ENCODE measurements at regions not wholly inside any gene's neighbourhood (a gene's known extent, or its start where the extent isn't known, plus 50 kb on each side); places are given as distances from the start of the nearest gene placed in this dataset.

DNA sequence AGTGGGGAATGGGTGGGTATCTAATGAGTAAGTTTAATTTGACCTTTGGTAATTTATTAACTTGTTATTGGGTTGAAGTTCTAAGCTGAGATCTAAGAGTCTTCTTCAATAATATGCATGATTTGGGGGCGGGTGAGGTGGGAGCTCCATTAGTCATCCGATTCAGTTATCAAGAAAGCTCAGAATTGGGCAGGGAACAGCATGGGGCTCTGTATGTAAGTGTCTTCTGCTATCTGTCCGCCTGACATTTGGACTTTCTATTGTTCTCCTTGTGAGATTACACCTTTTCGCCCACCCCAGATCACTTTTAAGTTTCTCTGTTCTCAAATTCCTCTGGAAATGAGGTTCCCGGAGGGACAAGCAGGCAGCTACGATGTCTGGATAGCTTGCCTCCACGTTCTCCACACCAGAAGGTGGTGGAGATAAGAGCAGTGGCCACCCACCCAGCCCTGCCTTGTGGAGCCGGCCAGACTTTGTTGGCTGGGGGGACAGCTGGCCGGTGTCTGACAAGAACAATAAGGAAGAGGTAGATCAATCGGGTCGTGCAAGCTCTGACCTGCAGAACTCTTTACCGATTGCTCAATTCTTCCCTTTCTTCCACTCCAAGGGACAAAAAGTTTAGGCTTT is 75.5 kb upstream of the GATA6 start:
- Histone ChIP-seq H3K9me1 (ENCODE audit: control insufficient read depth, extremely low read depth, insufficient read depth, low read length) (no peaks in the 10 kb centered on the region), H3K4me3 (ENCODE audit: control insufficient read depth in 2 of 3, extremely low read depth in 1 of 3, insufficient read depth in 2 of 3, low read depth in 1 of 3, low read length in 3 of 3) (no peak overlapping the region), H4K20me1 (ENCODE audit: control insufficient read depth, extremely low read depth, insufficient read depth, low read length) (no peaks in the 10 kb centered on the region), H3K36me3 (ENCODE audit: control insufficient read depth in 2 of 2, extremely low read depth in 1 of 2, insufficient read depth in 2 of 2, low read length in 2 of 2) (no peaks in the 10 kb centered on the region), H3K79me2 (ENCODE audit: control insufficient read depth, insufficient read depth, low read length) (no peaks in the 10 kb centered on the region), H3K4me2 (ENCODE audit: control insufficient read depth, extremely low read depth, insufficient read depth, low read depth, low read length) (no peak overlapping the region), H3K27me3 (ENCODE audit: control insufficient read depth, extremely low read depth, insufficient read depth, low read length) (peaks cover 7% of the 10 kb centered on the region), H3K4me1 (ENCODE audit: control insufficient read depth, extremely low read depth, insufficient read depth, low read length) (no peaks in the 10 kb centered on the region), H3K27ac (ENCODE audit: control insufficient read depth, insufficient read depth, low read length) (no peak overlapping the region), H3K9ac (ENCODE audit: control insufficient read depth, extremely low read depth, insufficient read depth, low read length) (no peak overlapping the region), H3K9me3 (ENCODE audit: control insufficient read depth, low read depth, low read length) (no peaks in the 10 kb centered on the region), H2AFZ (ENCODE audit: control insufficient read depth, low read length) (no peak overlapping the region)
- dilution Hi-C loops (cut with MboI; ENCODE audit: extremely low pct_ligation_motif_present, low sequenced_read_pairs) = no loop called here
- DNase-seq (ENCODE audit: low read depth, low spot score) (no peak), FAIRE-seq (no peak)
- TF ChIP-seq, protein P1, sequence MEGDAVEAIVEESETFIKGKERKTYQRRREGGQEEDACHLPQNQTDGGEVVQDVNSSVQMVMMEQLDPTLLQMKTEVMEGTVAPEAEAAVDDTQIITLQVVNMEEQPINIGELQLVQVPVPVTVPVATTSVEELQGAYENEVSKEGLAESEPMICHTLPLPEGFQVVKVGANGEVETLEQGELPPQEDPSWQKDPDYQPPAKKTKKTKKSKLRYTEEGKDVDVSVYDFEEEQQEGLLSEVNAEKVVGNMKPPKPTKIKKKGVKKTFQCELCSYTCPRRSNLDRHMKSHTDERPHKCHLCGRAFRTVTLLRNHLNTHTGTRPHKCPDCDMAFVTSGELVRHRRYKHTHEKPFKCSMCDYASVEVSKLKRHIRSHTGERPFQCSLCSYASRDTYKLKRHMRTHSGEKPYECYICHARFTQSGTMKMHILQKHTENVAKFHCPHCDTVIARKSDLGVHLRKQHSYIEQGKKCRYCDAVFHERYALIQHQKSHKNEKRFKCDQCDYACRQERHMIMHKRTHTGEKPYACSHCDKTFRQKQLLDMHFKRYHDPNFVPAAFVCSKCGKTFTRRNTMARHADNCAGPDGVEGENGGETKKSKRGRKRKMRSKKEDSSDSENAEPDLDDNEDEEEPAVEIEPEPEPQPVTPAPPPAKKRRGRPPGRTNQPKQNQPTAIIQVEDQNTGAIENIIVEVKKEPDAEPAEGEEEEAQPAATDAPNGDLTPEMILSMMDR (optimal IDR thresholded peaks at IDR 0.05 in 1 of 3, IDR thresholded peaks at IDR 0.05 in 1 of 3, conservative IDR thresholded peaks at IDR 0.05 in 1 of 3; ENCODE audit: extremely low read depth in 1 of 3, insufficient read depth in 2 of 3, low read length in 3 of 3) = no peak
- no peak for TF ChIP-seq EZH2 (IDR thresholded peaks at IDR 0.05; ENCODE audit: low read length)

DNA sequence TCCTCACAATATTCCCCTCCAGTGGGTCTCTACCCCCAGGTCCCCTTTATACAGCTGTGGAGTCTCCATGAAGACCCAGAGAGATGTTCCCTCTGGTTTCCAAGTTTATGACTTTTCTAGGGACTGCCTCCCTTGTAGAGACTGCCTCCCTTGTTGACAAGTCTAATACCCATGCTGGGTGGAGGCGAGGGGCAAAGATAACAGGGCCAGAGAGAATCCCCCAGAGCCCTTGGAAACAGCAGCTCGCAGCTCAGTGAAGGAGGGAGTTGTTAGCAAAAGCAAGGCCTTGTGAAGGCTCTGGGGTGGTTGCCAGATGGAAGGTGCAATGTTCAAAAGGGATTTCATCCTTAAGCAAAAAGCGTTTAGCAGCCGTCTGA is 75.0 kb upstream of the GATA6 start:
- DNase-seq (ENCODE audit: low read depth, low spot score) (no peak), FAIRE-seq (no peak)
- dilution Hi-C loops (cut with MboI; ENCODE audit: extremely low pct_ligation_motif_present, low sequenced_read_pairs) = no loop called here
- TF ChIP-seq, protein P1 (optimal IDR thresholded peaks at IDR 0.05 in 1 of 3, IDR thresholded peaks at IDR 0.05 in 1 of 3, conservative IDR thresholded peaks at IDR 0.05 in 1 of 3; ENCODE audit: extremely low read depth in 1 of 3, insufficient read depth in 2 of 3, low read length in 3 of 3) = no peak
- no peak for TF ChIP-seq EZH2 (IDR thresholded peaks at IDR 0.05; ENCODE audit: low read length)
- Histone ChIP-seq H3K4me3 (ENCODE audit: control insufficient read depth in 2 of 3, extremely low read depth in 1 of 3, insufficient read depth in 2 of 3, low read depth in 1 of 3, low read length in 3 of 3) (no peak overlapping the region), H3K4me1 (ENCODE audit: control insufficient read depth, extremely low read depth, insufficient read depth, low read length) (no peaks in the 10 kb centered on the region), H3K36me3 (ENCODE audit: control insufficient read depth in 2 of 2, extremely low read depth in 1 of 2, insufficient read depth in 2 of 2, low read length in 2 of 2) (no peaks in the 10 kb centered on the region), H3K9ac (ENCODE audit: control insufficient read depth, extremely low read depth, insufficient read depth, low read length) (no peak overlapping the region), H2AFZ (ENCODE audit: control insufficient read depth, low read length) (no peak overlapping the region), H3K27ac (ENCODE audit: control insufficient read depth, insufficient read depth, low read length) (no peak overlapping the region), H3K27me3 (ENCODE audit: control insufficient read depth, extremely low read depth, insufficient read depth, low read length) (peaks cover 7% of the 10 kb centered on the region), H3K9me3 (ENCODE audit: control insufficient read depth, low read depth, low read length) (no peaks in the 10 kb centered on the region), H3K9me1 (ENCODE audit: control insufficient read depth, extremely low read depth, insufficient read depth, low read length) (no peaks in the 10 kb centered on the region), H3K4me2 (ENCODE audit: control insufficient read depth, extremely low read depth, insufficient read depth, low read depth, low read length) (no peak overlapping the region), H4K20me1 (ENCODE audit: control insufficient read depth, extremely low read depth, insufficient read depth, low read length) (no peaks in the 10 kb centered on the region), H3K79me2 (ENCODE audit: control insufficient read depth, insufficient read depth, low read length) (no peaks in the 10 kb centered on the region)

Data from keratinocyte (primary cell).